CD8-positive, alpha-beta memory T cell (primary cell): ENCODE measurements at regions not wholly inside any gene's neighbourhood (a gene's known extent, or its start where the extent isn't known, plus 50 kb on each side); places are given as distances from the start of the nearest gene placed in this dataset.

ENCODE experiments used
- CTCF ChIA-PET: fragments of 350-600 bp; sonication (Branson Sonifier 250); formaldehyde crosslinking; loops from one replicate; lab custom pipeline; 2021; ENCODE audit warnings: antibody characterized with exemption; lab: Charles Lee
- POLR2A ChIA-PET: fragments of 350-600 bp; sonication (Branson Sonifier 250); formaldehyde crosslinking; loops from one replicate; lab custom pipeline; 2021; ENCODE audit warnings: antibody characterized with exemption; lab: Charles Lee
- DNase-seq, 5 donors: peaks; one replicate each; pipeline versions ENCODE4 v3.0.0 to v3.0.0-alpha.2; 2020 to 2022; ENCODE audit warnings: mixed read lengths in 1 of 5
- H3K27ac ChIP-seq: one replicate; pipeline ENCODE4 v1.7.0; 2013; ENCODE audit warnings: low read depth, mild to moderate bottlenecking, low read length, moderate library complexity
- H3K27me3 ChIP-seq: 2 replicates; pipeline ENCODE4 v1.7.0; 2013; ENCODE audit warnings: low read length, mild to moderate bottlenecking; ENCODE audit not compliant: insufficient read depth, poor library complexity, severe bottlenecking
- H3K36me3 ChIP-seq: 2 replicates; pipeline ENCODE4 v1.7.0; 2013; ENCODE audit warnings: mild to moderate bottlenecking, low read length, moderate library complexity; ENCODE audit not compliant: insufficient read depth
- H3K4me1 ChIP-seq: 2 replicates; pipeline ENCODE4 v1.7.0; 2013; ENCODE audit warnings: mild to moderate bottlenecking, low read length, moderate library complexity; ENCODE audit not compliant: insufficient read depth
- H3K4me3 ChIP-seq: 2 replicates; pipeline ENCODE4 v1.7.0; 2013; ENCODE audit warnings: mild to moderate bottlenecking, low read length
- H3K9me3 ChIP-seq: 2 replicates; pipeline ENCODE4 v1.7.0; 2013; ENCODE audit warnings: mild to moderate bottlenecking, low read length
- H3K27ac Mint-ChIP-seq, 8 donors: one replicate each; pipeline ENCODE4 v1.8.0; 2020 to 2021; ENCODE audit warnings: mixed read lengths in 8 of 8, mild to moderate bottlenecking in 6 of 8, inconsistent platforms in 3 of 8, moderate library complexity in 3 of 8
- H3K27me3 Mint-ChIP-seq, 2 donors: one replicate each; pipeline ENCODE4 v1.8.0; 2020 to 2021; ENCODE audit warnings: mixed read lengths in 2 of 2, mild to moderate bottlenecking in 1 of 2, moderate library complexity in 1 of 2
- H3K36me3 Mint-ChIP-seq, 3 donors: one replicate each; pipeline ENCODE4 v1.8.0; 2020 to 2021; ENCODE audit warnings: mixed read lengths in 3 of 3, inconsistent platforms in 1 of 3, mild to moderate bottlenecking in 1 of 3
- H3K4me1 Mint-ChIP-seq, 3 donors: one replicate each; pipeline ENCODE4 v1.8.0; 2020 to 2021; ENCODE audit warnings: mixed read lengths in 3 of 3, inconsistent platforms in 1 of 3, mild to moderate bottlenecking in 1 of 3
- H3K4me3 Mint-ChIP-seq, 7 donors: one replicate each; pipeline ENCODE4 v1.8.0; 2020 to 2021; ENCODE audit warnings: mixed read lengths in 7 of 7, mild to moderate bottlenecking in 6 of 7, moderate library complexity in 4 of 7, inconsistent platforms in 2 of 7
- H3K9me3 Mint-ChIP-seq, 5 donors: one replicate each; pipeline ENCODE4 v1.8.0; 2020 to 2022; ENCODE audit warnings: mixed read lengths in 5 of 5, mild to moderate bottlenecking in 3 of 5, moderate library complexity in 2 of 5, inconsistent platforms in 1 of 5

DNA sequence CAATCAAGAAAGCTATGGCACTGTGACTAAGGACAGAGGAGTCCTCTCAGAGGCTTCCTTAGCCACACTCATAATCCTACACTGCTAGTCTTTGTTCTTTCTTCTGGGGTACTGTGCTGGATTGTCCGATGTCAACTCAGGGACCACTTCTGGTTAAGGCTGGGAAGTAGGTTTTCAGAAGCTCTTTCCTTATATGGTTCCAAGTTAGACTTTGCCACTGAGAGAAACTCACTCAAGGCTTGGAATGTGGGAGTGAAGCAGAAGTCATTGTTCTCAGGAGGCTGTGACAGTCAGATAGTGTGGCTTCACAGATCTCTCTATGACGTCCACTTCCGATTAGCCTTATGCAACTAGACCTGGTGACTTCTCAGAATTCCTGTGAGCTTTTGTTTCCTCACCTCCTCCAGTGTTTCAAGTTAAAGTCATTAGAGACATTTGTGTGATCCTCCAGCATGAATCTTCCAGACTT is 317.3 kb upstream of the F9 start:
- CTCF ChIA-PET, result no interaction called here
- H3K36me3 Mint-ChIP-seq, result no peaks in the 10 kb centered on the region

DNA sequence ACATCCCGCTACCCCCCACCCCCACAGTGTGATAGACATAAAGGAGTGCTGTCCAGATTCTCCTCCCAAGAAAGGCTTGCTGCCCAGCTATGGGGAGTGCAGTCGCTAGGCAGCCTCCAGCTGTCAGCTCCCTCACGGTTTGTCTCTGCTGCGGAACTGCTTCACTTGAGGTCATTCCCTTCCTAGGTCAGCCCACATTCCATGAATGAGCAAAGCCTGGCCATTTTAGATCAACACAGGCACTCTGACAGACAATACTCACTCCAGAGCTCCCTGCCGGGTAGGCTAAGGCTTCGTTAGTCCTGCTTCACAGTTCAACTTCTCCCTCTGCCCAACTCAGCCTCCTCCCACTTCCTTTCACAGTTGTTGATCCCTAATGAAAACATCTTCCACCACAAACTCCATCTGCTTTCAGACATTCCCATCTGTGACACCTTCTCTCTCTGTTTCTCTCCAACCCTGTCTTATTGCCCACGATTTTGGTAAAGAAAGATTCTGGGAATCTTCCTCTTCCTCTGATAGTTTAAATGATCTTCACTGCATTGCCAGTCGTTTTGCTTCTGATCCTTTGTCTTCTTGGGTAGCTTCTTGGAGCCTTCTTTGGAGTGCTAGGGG is 318.9 kb upstream of the F9 start:
- Mint-ChIP-seq H3K9me3 (no peaks in the 10 kb centered on the region), H3K27ac (no peak overlapping the region), H3K27me3 (peaks cover 8 to 15% of the 10 kb centered on the region in 2 donors), H3K36me3 (no peaks in the 10 kb centered on the region), H3K4me1 (no peaks in the 10 kb centered on the region), H3K4me3 (no peak overlapping the region)
- Histone ChIP-seq H3K4me1 (no peaks in the 10 kb centered on the region), H3K36me3 (no peaks in the 10 kb centered on the region), H3K27me3 (no peaks in the 10 kb centered on the region), H3K4me3 (no peak overlapping the region), H3K27ac (no peak overlapping the region), H3K9me3 (no peaks in the 10 kb centered on the region)
- CTCF ChIA-PET, result no interaction called here
- POLR2A ChIA-PET, result no interaction called here
- DNase-seq, result no peak

More for the DNA sequence above, 317.3 kb upstream of the F9 start:
- DNase-seq, result no peak
- H3K9me3 Mint-ChIP-seq, result no peaks in the 10 kb centered on the region
- peak overlapping the region; percentile 31 for H3K27ac ChIP-seq
- no peaks in the 10 kb centered on the region for H3K4me1 ChIP-seq
- H3K4me3 Mint-ChIP-seq, result no peak overlapping the region
- no peak overlapping the region for H3K4me3 ChIP-seq
- H3K9me3 ChIP-seq, result no peaks in the 10 kb centered on the region
- H3K27me3 Mint-ChIP-seq, result peaks cover 0 to 9% of the 10 kb centered on the region in 2 donors
- no peaks in the 10 kb centered on the region for H3K4me1 Mint-ChIP-seq
- H3K27ac Mint-ChIP-seq, result no peak overlapping the region
- POLR2A ChIA-PET, result no interaction called here
- H3K27me3 ChIP-seq, result no peaks in the 10 kb centered on the region
- no peaks in the 10 kb centered on the region for H3K36me3 ChIP-seq

DNA sequence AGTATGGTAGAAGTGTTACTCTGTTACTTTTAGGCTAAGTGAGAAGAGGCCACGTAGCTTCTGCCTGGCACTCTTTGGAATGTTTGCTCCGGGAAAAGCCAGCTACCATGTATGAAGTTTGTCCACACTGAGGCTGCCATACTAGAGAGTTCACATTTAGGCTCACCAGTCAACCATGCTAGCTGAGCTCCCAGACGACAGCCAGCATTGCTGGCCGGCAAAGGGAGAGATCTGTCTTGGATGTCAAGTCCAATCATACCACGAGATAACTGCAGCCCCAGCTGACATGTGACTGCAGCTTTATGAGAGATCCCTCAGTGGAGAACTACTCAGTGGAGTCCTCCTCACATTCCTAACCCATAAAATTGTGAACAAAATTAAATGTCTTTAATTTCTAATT is 321.2 kb upstream of the F9 start:
- no peak overlapping the region for H3K4me3 ChIP-seq
- Mint-ChIP-seq H3K4me1 (peaks cover 0 to 3% (median 2%) of the 10 kb centered on the region in 3 donors), H3K27me3 (peaks cover 21 to 25% of the 10 kb centered on the region in 2 donors), H3K9me3 (peaks cover 0 to 2% (median 0%) of the 10 kb centered on the region in 5 donors), H3K4me3 (no peak overlapping the region), H3K27ac (no peak overlapping the region), H3K36me3 (no peaks in the 10 kb centered on the region)
- no peak for DNase-seq
- POLR2A ChIA-PET, result no interaction called here
- CTCF ChIA-PET, result no interaction called here
- H3K9me3 ChIP-seq, result no peaks in the 10 kb centered on the region
- no peaks in the 10 kb centered on the region for H3K36me3 ChIP-seq
- H3K4me1 ChIP-seq, result no peaks in the 10 kb centered on the region
- H3K27ac ChIP-seq, result no peak overlapping the region
- H3K27me3 ChIP-seq, result no peaks in the 10 kb centered on the region

DNA sequence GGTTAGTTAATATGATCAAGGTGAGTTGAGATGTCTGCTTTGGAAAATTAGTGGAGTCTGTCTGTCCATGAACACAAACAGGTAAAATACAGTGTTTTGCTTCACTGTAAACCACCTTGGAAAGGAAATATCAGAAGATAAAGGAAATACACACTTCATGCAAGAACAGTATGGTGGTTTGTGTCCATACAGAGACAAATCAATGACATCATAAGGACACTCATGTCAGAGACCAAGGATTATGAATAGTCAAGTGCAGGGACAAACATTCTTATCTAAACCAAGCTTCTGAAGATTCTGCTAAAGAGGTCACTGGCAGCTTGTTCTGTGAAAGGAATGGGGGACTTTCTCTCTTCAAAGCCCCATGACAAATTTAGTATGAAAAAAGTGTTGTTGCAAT is 322.9 kb upstream of the F9 start:
- Histone ChIP-seq H3K4me3 (no peak overlapping the region), H3K9me3 (no peaks in the 10 kb centered on the region), H3K27ac (no peak overlapping the region), H3K27me3 (no peaks in the 10 kb centered on the region), H3K36me3 (no peaks in the 10 kb centered on the region), H3K4me1 (no peaks in the 10 kb centered on the region)
- no peak overlapping the region for H3K4me3 Mint-ChIP-seq
- no peak overlapping the region for H3K27ac Mint-ChIP-seq
- DNase-seq, result no peak
- ChIA-PET CTCF (no interaction called here), POLR2A (no interaction called here)
- peaks cover 0 to 3% (median 2%) of the 10 kb centered on the region in 3 donors for H3K4me1 Mint-ChIP-seq
- H3K9me3 Mint-ChIP-seq, result peaks cover 0 to 2% (median 0%) of the 10 kb centered on the region in 5 donors
- H3K36me3 Mint-ChIP-seq, result no peaks in the 10 kb centered on the region
- peaks cover 21 to 27% of the 10 kb centered on the region in 2 donors for H3K27me3 Mint-ChIP-seq

DNA sequence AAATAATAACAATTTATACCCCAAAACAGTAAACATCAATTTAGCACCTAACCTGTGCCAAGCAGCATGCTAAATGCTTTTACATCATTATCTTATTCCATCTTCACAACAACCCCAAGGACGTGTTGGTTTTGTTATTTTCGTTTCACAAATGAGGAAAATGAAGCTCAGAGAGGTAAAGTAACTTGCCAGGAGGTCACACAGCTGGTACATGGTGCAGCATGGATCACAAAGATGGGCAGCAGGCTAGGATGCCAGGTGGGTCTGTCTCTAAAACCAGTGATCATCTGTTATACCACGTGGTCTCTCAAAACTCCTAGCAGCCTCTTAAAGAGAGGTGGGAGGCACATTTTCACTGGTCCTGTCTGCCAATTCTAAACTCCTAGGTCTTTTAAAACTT is 323.6 kb upstream of the F9 start:
- Histone ChIP-seq H3K27ac (no peak overlapping the region), H3K4me1 (no peaks in the 10 kb centered on the region), H3K9me3 (no peaks in the 10 kb centered on the region), H3K4me3 (no peak overlapping the region), H3K36me3 (no peaks in the 10 kb centered on the region), H3K27me3 (no peaks in the 10 kb centered on the region)
- Mint-ChIP-seq H3K4me3 (no peak overlapping the region), H3K4me1 (peaks cover 0 to 3% (median 2%) of the 10 kb centered on the region in 3 donors), H3K36me3 (no peaks in the 10 kb centered on the region), H3K9me3 (peaks cover 0 to 2% (median 0%) of the 10 kb centered on the region in 5 donors), H3K27ac (no peak overlapping the region), H3K27me3 (peaks cover 28 to 29% of the 10 kb centered on the region in 2 donors)
- no peak for DNase-seq
- POLR2A ChIA-PET, result no interaction called here
- CTCF ChIA-PET, result no interaction called here

DNA sequence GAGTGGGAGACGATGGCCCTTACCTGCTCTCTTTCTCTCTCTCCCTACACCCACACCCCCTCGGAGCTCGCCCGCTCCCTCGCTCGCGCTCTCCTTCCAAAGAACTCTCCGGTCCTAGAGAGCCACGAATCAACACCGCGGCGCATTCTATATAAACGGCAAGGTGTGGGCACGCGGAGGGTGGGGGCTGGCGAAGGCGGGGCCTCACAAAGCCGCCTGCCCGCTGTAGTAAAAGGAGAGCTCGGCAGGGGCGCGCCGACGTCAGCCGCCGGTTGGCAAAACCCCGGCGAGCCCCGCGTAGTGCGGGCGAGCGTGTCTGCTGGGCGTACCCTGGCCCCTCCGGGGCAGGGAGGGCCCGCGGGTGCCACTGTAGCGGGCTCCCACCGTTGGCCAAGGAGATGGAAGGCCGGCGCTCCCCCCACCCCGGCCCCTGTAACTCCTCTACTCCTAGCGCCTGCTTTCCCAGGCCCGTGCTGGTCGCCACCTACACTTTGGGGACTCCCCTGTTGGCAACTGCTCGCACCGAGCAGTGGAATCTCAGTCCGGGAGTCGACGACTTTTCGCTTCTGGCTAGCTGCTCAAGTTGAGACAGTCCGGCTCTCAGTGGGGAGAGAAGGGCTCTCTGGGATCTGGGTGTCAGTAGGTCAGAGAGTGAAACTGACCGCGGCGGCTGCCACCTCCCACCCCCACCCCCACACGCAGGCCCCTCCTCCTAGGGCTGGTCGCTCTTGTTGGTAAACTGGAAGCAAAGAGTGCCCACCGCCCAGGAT is 325.5 kb upstream of the F9 start:
- H3K9me3 Mint-ChIP-seq, result peaks cover 0 to 2% (median 0%) of the 10 kb centered on the region in 5 donors
- no peaks in the 10 kb centered on the region for H3K36me3 Mint-ChIP-seq
- no peaks in the 10 kb centered on the region for H3K9me3 ChIP-seq
- H3K27me3 Mint-ChIP-seq, result peaks cover 28 to 32% of the 10 kb centered on the region in 2 donors
- no peaks in the 10 kb centered on the region for H3K36me3 ChIP-seq
- POLR2A ChIA-PET, result no interaction called here
- H3K4me3 Mint-ChIP-seq, result peak overlapping the region in 1 of 7 donors; percentile 29
- H3K4me1 ChIP-seq, result no peaks in the 10 kb centered on the region
- DNase-seq, result no peak
- no peaks in the 10 kb centered on the region for H3K27me3 ChIP-seq
- peaks cover 0 to 3% (median 2%) of the 10 kb centered on the region in 3 donors for H3K4me1 Mint-ChIP-seq
- CTCF ChIA-PET, result no interaction called here
- no peak overlapping the region for H3K4me3 ChIP-seq
- no peak overlapping the region for H3K27ac Mint-ChIP-seq
- no peak overlapping the region for H3K27ac ChIP-seq

DNA sequence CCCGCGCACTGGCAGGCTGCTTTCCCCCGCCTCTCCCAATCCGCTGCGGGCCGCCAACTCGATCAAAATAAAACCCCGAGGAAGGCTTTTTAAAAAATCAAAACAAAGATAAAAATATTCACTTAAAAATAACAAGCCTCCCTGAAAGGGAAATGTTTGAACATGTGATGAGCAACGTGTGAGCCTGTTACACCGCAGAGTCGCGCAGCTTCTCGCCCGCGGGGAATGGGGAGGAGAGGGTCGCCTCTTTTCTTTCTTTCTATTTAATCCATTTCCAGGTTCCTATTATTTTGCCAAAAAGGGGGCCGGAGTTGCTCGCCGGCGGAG is 326.0 kb upstream of the F9 start:
- Mint-ChIP-seq H3K4me1 (peaks cover 0 to 3% (median 2%) of the 10 kb centered on the region in 3 donors), H3K36me3 (no peaks in the 10 kb centered on the region), H3K9me3 (peaks cover 0 to 2% (median 0%) of the 10 kb centered on the region in 5 donors), H3K27me3 (peaks cover 32 to 33% of the 10 kb centered on the region in 2 donors), H3K27ac (no peak overlapping the region), H3K4me3 (peak overlapping the region in 1 of 7 donors; percentile 29)
- H3K4me3 ChIP-seq, result no peak overlapping the region
- H3K27ac ChIP-seq, result no peak overlapping the region
- POLR2A ChIA-PET, result no interaction called here
- CTCF ChIA-PET, result no interaction called here
- H3K9me3 ChIP-seq, result no peaks in the 10 kb centered on the region
- H3K36me3 ChIP-seq, result no peaks in the 10 kb centered on the region
- H3K4me1 ChIP-seq, result no peaks in the 10 kb centered on the region
- no peaks in the 10 kb centered on the region for H3K27me3 ChIP-seq
- no peak for DNase-seq
